ENCODE measurements at regions not wholly inside any gene's neighbourhood (a gene's known extent, or its start where the extent isn't known, plus 50 kb on each side); places are given as distances from the start of the nearest gene placed in this dataset.

DNA sequence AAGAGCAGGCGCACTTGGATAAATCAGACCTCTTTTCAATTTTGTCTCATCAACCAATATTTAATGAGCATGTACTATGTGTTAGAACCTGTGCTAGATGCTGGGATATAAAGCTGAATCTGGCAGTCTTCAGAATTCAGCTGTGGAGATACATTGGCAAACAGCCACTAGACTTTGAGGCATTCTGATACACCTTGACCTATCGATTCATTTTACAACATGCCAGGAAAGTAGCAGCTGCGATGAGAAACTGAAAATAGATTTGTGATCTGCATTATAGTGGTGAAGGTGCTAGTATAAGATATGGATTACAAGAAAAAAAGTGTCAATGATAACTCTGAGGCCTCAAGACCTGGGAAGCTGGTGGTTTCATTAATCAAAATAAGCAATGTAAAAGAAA, 1338.1 kb upstream of the TENM4 start:
- no peak for ATAC-seq
- TF ChIP-seq, protein P1, sequence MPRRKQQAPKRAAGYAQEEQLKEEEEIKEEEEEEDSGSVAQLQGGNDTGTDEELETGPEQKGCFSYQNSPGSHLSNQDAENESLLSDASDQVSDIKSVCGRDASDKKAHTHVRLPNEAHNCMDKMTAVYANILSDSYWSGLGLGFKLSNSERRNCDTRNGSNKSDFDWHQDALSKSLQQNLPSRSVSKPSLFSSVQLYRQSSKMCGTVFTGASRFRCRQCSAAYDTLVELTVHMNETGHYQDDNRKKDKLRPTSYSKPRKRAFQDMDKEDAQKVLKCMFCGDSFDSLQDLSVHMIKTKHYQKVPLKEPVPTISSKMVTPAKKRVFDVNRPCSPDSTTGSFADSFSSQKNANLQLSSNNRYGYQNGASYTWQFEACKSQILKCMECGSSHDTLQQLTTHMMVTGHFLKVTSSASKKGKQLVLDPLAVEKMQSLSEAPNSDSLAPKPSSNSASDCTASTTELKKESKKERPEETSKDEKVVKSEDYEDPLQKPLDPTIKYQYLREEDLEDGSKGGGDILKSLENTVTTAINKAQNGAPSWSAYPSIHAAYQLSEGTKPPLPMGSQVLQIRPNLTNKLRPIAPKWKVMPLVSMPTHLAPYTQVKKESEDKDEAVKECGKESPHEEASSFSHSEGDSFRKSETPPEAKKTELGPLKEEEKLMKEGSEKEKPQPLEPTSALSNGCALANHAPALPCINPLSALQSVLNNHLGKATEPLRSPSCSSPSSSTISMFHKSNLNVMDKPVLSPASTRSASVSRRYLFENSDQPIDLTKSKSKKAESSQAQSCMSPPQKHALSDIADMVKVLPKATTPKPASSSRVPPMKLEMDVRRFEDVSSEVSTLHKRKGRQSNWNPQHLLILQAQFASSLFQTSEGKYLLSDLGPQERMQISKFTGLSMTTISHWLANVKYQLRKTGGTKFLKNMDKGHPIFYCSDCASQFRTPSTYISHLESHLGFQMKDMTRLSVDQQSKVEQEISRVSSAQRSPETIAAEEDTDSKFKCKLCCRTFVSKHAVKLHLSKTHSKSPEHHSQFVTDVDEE (CRISPR knock-in tag; IDR thresholded peaks at IDR 0.05): no peak
- no peak for TF ChIP-seq BACH2 (CRISPR knock-in tag; IDR thresholded peaks at IDR 0.05; ENCODE audit: borderline replicate concordance)
- TF ChIP-seq, protein P2, sequence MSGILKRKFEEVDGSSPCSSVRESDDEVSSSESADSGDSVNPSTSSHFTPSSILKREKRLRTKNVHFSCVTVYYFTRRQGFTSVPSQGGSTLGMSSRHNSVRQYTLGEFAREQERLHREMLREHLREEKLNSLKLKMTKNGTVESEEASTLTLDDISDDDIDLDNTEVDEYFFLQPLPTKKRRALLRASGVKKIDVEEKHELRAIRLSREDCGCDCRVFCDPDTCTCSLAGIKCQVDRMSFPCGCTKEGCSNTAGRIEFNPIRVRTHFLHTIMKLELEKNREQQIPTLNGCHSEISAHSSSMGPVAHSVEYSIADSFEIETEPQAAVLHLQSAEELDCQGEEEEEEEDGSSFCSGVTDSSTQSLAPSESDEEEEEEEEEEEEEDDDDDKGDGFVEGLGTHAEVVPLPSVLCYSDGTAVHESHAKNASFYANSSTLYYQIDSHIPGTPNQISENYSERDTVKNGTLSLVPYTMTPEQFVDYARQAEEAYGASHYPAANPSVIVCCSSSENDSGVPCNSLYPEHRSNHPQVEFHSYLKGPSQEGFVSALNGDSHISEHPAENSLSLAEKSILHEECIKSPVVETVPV (CRISPR knock-in tag; IDR thresholded peaks at IDR 0.05): no peak

DNA sequence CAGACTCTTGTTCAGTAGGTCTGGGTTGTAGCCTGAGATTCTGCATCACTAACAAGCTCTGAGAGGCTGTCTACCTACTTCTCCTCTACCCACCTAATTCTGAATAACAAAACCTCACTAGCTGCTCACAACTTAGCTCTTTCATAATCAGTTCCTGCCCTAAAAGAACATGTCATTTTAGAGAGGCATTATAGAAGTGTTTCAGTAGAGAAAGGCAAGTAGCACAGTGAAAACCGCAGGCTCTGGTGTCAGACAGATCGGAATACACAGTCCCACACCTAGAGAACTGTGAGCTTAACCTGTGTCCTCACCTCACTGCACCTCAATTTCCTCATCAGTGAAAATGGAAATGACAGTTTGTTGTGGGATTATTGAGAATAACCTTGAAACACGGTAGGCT, 1337.6 kb upstream of the TENM4 start:
- TF ChIP-seq ZNF70 (CRISPR knock-in tag; IDR thresholded peaks at IDR 0.05) (no peak), GLIS3 (CRISPR knock-in tag; IDR thresholded peaks at IDR 0.05) (no peak), TCF4 (CRISPR knock-in tag; IDR thresholded peaks at IDR 0.05; ENCODE audit: borderline replicate concordance) (no peak), CSDC2 (CRISPR knock-in tag; IDR thresholded peaks at IDR 0.05) (no peak), ESRRG (CRISPR knock-in tag; IDR thresholded peaks at IDR 0.05) (no peak), ZC3H10 (CRISPR knock-in tag; IDR thresholded peaks at IDR 0.05) (no peak), ZNF8 (CRISPR knock-in tag; IDR thresholded peaks at IDR 0.05) (no peak), ARNTL (CRISPR knock-in tag; IDR thresholded peaks at IDR 0.05; ENCODE audit: borderline replicate concordance, low read depth) (no peak), TOX (CRISPR knock-in tag; IDR thresholded peaks at IDR 0.05; ENCODE audit: borderline replicate concordance) (no peak), PPARA (CRISPR knock-in tag; IDR thresholded peaks at IDR 0.05; ENCODE audit: borderline replicate concordance) (no peak), ZFP3 (CRISPR knock-in tag; IDR thresholded peaks at IDR 0.05) (no peak), ZFP30 (CRISPR knock-in tag; IDR thresholded peaks at IDR 0.05) (no peak), BACH2 (CRISPR knock-in tag; IDR thresholded peaks at IDR 0.05; ENCODE audit: borderline replicate concordance) (no peak)
- TF ChIP-seq, protein P1 (CRISPR knock-in tag; IDR thresholded peaks at IDR 0.05): no peak
- TF ChIP-seq, protein P3, sequence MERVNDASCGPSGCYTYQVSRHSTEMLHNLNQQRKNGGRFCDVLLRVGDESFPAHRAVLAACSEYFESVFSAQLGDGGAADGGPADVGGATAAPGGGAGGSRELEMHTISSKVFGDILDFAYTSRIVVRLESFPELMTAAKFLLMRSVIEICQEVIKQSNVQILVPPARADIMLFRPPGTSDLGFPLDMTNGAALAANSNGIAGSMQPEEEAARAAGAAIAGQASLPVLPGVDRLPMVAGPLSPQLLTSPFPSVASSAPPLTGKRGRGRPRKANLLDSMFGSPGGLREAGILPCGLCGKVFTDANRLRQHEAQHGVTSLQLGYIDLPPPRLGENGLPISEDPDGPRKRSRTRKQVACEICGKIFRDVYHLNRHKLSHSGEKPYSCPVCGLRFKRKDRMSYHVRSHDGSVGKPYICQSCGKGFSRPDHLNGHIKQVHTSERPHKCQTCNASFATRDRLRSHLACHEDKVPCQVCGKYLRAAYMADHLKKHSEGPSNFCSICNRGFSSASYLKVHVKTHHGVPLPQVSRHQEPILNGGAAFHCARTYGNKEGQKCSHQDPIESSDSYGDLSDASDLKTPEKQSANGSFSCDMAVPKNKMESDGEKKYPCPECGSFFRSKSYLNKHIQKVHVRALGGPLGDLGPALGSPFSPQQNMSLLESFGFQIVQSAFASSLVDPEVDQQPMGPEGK (CRISPR knock-in tag; IDR thresholded peaks at IDR 0.05; ENCODE audit: borderline replicate concordance): no peak
- TF ChIP-seq, protein P4, sequence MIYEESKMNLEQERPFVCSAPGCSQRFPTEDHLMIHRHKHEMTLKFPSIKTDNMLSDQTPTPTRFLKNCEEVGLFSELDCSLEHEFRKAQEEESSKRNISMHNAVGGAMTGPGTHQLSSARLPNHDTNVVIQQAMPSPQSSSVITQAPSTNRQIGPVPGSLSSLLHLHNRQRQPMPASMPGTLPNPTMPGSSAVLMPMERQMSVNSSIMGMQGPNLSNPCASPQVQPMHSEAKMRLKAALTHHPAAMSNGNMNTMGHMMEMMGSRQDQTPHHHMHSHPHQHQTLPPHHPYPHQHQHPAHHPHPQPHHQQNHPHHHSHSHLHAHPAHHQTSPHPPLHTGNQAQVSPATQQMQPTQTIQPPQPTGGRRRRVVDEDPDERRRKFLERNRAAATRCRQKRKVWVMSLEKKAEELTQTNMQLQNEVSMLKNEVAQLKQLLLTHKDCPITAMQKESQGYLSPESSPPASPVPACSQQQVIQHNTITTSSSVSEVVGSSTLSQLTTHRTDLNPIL (CRISPR knock-in tag; IDR thresholded peaks at IDR 0.05; ENCODE audit: low read depth): no peak
- no peak for ATAC-seq

DNA sequence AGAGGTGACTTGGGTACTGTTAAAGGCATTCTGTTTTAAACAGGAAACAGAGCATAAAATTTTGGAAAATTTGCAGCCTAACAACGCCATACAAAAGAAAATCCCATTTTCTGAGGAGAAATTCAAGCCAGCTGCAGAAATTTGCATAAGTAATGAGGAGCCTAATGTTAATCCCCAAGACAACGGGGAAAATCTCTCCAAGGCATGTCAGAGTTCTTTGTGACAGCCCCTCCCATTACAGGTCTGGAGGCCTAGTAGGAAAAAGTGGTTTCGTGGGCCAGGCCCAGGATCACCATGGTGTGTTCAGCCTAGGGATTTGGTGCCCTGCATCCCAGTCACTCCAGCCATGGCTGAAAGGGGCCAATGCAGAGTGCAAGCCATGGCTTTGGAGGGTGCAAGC, 1333.1 kb upstream of the TENM4 start:
- ATAC-seq: no peak
- TF ChIP-seq, protein P2 (CRISPR knock-in tag; IDR thresholded peaks at IDR 0.05): no peak
- TF ChIP-seq ZFP30 (CRISPR knock-in tag; IDR thresholded peaks at IDR 0.05) (no peak), ESRRG (CRISPR knock-in tag; IDR thresholded peaks at IDR 0.05) (no peak), TCF4 (CRISPR knock-in tag; IDR thresholded peaks at IDR 0.05; ENCODE audit: borderline replicate concordance) (no peak), RARB (CRISPR knock-in tag; IDR thresholded peaks at IDR 0.05) (no peak), OSR1 (CRISPR knock-in tag; IDR thresholded peaks at IDR 0.05) (no peak), BACH2 (CRISPR knock-in tag; IDR thresholded peaks at IDR 0.05; ENCODE audit: borderline replicate concordance) (no peak)
- TF ChIP-seq, protein P3 (CRISPR knock-in tag; IDR thresholded peaks at IDR 0.05; ENCODE audit: borderline replicate concordance): no peak

Data from SK-N-SH treated with all-trans-retinoic acid at 6 μM for 48 hours (cell line).